NOMO-1 (cell line): ENCODE measurements at regions not wholly inside any gene's neighbourhood (a gene's known extent, or its start where the extent isn't known, plus 50 kb on each side); places are given as distances from the start of the nearest gene placed in this dataset.

Experiments used
- DNase-seq, 2 experiments: peaks; one replicate each; lab custom pipeline; 2025; ENCODE audit not compliant: unreplicated experiment in 2 of 2; lab: John Stamatoyannopoulos, UW

DNA sequence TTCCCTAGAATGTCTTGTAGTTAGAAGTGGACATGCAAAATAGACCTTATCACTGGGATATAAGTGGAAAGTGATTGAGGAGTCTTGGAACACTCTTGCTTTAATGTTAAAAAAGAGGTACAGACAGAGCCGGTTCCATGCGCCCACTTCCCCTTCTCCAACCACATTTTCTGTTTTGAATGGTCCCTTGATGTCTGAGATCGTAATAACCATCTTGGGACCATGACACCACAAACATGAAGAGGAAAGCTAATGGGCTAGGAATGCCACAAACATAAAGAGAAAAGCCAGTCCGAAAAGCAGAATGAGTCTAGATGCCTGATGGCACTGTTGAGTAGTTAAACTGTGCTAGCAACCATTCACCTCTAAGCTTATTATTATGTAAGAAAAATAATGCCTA, 54.8 kb upstream of the SPON1 start:
- DNase-seq = no peak

DNA sequence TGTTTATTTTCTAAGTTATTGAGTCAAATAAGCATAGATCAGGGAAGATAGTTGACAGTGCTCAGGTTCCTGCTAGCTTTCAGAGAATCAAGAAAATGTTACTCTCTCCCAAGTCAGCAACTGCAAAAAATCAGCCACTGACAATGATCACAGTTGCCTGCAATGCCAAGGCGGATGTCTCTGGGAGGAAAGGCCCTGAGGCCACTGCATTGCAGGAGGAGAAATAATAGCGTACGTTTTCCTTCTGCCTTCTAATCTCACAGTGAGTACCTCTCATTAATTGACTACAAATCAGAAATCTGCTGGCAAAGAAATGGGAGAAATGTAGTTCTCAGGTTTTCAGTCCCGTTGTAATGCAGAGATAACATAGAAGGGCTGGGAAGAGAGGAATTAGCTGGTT, 54.0 kb upstream of the SPON1 start:
- no peak for DNase-seq
